Mesendoderm (in vitro differentiated cells): ENCODE measurements at regions not wholly inside any gene's neighbourhood (a gene's known extent, or its start where the extent isn't known, plus 50 kb on each side); places are given as distances from the start of the nearest gene placed in this dataset.

ENCODE experiments used
- DNase-seq: peaks from one replicate; pipeline ENCODE4 v3.0.0; 2013
- H2AK5ac ChIP-seq: 2 replicates; pipeline ENCODE4 v1.6.1; 2013; ENCODE audit warnings: low read length, inconsistent platforms
- H2BK120ac ChIP-seq: 2 replicates; pipeline ENCODE4 v1.6.1; 2013; ENCODE audit warnings: low read depth, mild to moderate bottlenecking, low read length, moderate library complexity, mixed read lengths
- H2BK15ac ChIP-seq: replicated peaks from 2 replicates; pipeline ENCODE4 v1.6.1; 2013; ENCODE audit warnings: low read depth, mild to moderate bottlenecking, moderate library complexity
- H2BK5ac ChIP-seq: 2 replicates; pipeline ENCODE4 v1.6.1; 2013; ENCODE audit warnings: low read length, inconsistent platforms
- H3K18ac ChIP-seq: 2 replicates; pipeline ENCODE4 v1.6.1; 2013; ENCODE audit warnings: mild to moderate bottlenecking, low read length, mixed read lengths
- H3K23ac ChIP-seq: one replicate; pipeline ENCODE4 v1.6.1; 2013; ENCODE audit warnings: low read length
- H3K27ac ChIP-seq: 2 replicates; pipeline ENCODE4 v1.5.1; 2013; ENCODE audit warnings: low read depth, mild to moderate bottlenecking, inconsistent platforms, low read length, moderate library complexity
- H3K27me3 ChIP-seq: 2 replicates; pipeline ENCODE4 v1.6.1; 2013; ENCODE audit warnings: low read length, control low read depth, mild to moderate bottlenecking, inconsistent platforms; ENCODE audit not compliant: insufficient read depth, poor library complexity
- H3K36me3 ChIP-seq: 2 replicates; pipeline ENCODE4 v1.6.1; 2013; ENCODE audit warnings: low read length, inconsistent platforms; ENCODE audit not compliant: control insufficient read depth, insufficient read depth
- H3K4ac ChIP-seq: one replicate; pipeline ENCODE4 v1.6.1; 2013; ENCODE audit warnings: low read depth, mild to moderate bottlenecking, low read length, moderate library complexity
- H3K4me1 ChIP-seq: 2 replicates; pipeline ENCODE4 v1.6.1; 2013; ENCODE audit warnings: low read depth, low read length, inconsistent platforms; ENCODE audit not compliant: control insufficient read depth
- H3K4me2 ChIP-seq: 2 replicates; pipeline ENCODE4 v1.6.1; 2013; ENCODE audit warnings: low read length
- H3K4me3 ChIP-seq: 2 replicates; pipeline ENCODE4 v1.5.1; 2013; ENCODE audit warnings: mild to moderate bottlenecking, low read length
- H3K56ac ChIP-seq: one replicate; pipeline ENCODE4 v1.6.1; 2013; ENCODE audit warnings: low read length
- H3K79me1 ChIP-seq: 2 replicates; pipeline ENCODE4 v1.6.1; 2013; ENCODE audit warnings: low read length, inconsistent platforms
- H3K79me2 ChIP-seq: 2 replicates; pipeline ENCODE4 v1.6.1; 2013; ENCODE audit warnings: mild to moderate bottlenecking, low read length; ENCODE audit not compliant: control insufficient read depth, insufficient read depth
- H3K9ac ChIP-seq: 2 replicates; pipeline ENCODE4 v1.6.1; 2013; ENCODE audit warnings: low read length, inconsistent platforms
- H4K5ac ChIP-seq: one replicate; pipeline ENCODE4 v1.6.1; 2013; ENCODE audit warnings: low read length
- H4K8ac ChIP-seq: one replicate; pipeline ENCODE4 v1.6.1; 2013; ENCODE audit warnings: low read depth, mild to moderate bottlenecking, control low read depth, low read length, moderate library complexity
- WGBS: extraction: QIAGEN DNeasy Blood & Tissue Kit; methylation state at CpG from one replicate; pipeline ENCODE4 v1.1.7; 2013; ENCODE audit warnings: low lambda C conversion rate, missing lambda C conversion rate; ENCODE audit not compliant: insufficient coverage; ENCODE audit errors: extremely low coverage; 5-methylcytosine and 5-hydroxymethylcytosine counted together

DNA sequence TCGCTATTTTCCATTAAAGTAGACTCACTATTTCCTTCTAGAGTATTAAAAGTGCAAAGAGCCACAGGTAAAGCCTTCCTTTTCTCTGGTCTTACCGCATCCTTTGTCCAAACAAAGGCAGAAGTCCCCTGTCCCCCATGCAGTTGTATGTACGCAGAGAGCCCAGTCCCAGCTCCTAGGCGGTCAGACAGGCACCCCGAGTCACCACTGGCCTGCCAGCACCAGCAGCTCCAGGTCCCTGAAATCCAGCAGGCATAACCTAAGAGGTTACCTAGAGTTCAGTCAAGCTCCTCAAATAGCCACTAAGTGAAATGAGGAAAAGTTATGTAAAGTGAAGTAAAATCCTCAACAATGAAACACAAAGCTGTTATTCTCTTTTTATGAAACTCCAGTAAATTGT lies 60.4 kb upstream of the TWIST2 start:
- H3K23ac ChIP-seq = no peak overlapping the region
- H2BK120ac ChIP-seq = no peak overlapping the region
- H3K79me1 ChIP-seq = no peaks in the 10 kb centered on the region
- no peak overlapping the region for H2AK5ac ChIP-seq
- H3K27ac ChIP-seq = no peak overlapping the region
- H3K56ac ChIP-seq = no peak overlapping the region
- WGBS = no CpG with 5 or more reads among the region's 5 CpGs
- H4K5ac ChIP-seq = no peak overlapping the region
- H3K4me2 ChIP-seq = no peak overlapping the region
- no peak overlapping the region for H2BK15ac ChIP-seq
- no peak for DNase-seq
- no peaks in the 10 kb centered on the region for H3K79me2 ChIP-seq
- no peak overlapping the region for H4K8ac ChIP-seq
- no peak overlapping the region for H3K4ac ChIP-seq
- no peak overlapping the region for H3K4me3 ChIP-seq
- no peaks in the 10 kb centered on the region for H3K27me3 ChIP-seq
- H2BK5ac ChIP-seq = no peak overlapping the region
- no peak overlapping the region for H3K9ac ChIP-seq
- H3K4me1 ChIP-seq = no peaks in the 10 kb centered on the region
- no peak overlapping the region for H3K18ac ChIP-seq
- no peaks in the 10 kb centered on the region for H3K36me3 ChIP-seq

DNA sequence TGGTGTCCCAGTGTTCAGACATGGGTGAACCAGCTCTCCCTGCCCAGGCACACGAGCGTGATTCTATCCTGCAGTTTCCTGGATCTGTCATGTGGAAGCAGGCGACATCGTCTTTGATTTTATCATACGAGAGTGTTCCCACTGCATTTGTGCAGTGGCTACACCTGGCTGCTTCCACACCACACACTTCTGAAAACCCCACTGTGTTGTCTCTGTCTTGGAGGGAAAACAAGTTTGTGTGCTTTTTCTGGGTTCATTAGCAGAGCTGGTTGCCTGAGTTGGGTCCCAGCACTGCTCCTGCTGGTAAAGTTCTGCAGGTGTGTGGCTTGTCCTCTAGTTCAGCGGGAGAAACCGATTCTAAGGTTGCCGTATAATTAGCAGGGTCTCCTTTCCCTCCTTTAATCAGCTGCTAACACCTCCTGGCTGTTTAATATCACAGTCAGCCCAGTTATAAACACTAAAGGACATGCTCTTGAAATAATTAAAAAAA lies 58.5 kb upstream of the TWIST2 start:
- H3K18ac ChIP-seq = no peak overlapping the region
- no peak overlapping the region for H4K8ac ChIP-seq
- no peak overlapping the region for H2AK5ac ChIP-seq
- H2BK15ac ChIP-seq = no peak overlapping the region
- no peaks in the 10 kb centered on the region for H3K4me1 ChIP-seq
- no peaks in the 10 kb centered on the region for H3K79me2 ChIP-seq
- H3K56ac ChIP-seq = no peak overlapping the region
- no peak overlapping the region for H3K9ac ChIP-seq
- no peak overlapping the region for H3K27ac ChIP-seq
- no peak overlapping the region for H3K4me3 ChIP-seq
- no peaks in the 10 kb centered on the region for H3K36me3 ChIP-seq
- WGBS = no CpG with 5 or more reads among the region's 8 CpGs
- no peak overlapping the region for H2BK120ac ChIP-seq
- H4K5ac ChIP-seq = no peak overlapping the region
- no peaks in the 10 kb centered on the region for H3K79me1 ChIP-seq
- H3K23ac ChIP-seq = no peak overlapping the region
- no peaks in the 10 kb centered on the region for H3K27me3 ChIP-seq
- no peak overlapping the region for H3K4me2 ChIP-seq
- DNase-seq = no peak
- H3K4ac ChIP-seq = no peak overlapping the region
- H2BK5ac ChIP-seq = no peak overlapping the region

DNA sequence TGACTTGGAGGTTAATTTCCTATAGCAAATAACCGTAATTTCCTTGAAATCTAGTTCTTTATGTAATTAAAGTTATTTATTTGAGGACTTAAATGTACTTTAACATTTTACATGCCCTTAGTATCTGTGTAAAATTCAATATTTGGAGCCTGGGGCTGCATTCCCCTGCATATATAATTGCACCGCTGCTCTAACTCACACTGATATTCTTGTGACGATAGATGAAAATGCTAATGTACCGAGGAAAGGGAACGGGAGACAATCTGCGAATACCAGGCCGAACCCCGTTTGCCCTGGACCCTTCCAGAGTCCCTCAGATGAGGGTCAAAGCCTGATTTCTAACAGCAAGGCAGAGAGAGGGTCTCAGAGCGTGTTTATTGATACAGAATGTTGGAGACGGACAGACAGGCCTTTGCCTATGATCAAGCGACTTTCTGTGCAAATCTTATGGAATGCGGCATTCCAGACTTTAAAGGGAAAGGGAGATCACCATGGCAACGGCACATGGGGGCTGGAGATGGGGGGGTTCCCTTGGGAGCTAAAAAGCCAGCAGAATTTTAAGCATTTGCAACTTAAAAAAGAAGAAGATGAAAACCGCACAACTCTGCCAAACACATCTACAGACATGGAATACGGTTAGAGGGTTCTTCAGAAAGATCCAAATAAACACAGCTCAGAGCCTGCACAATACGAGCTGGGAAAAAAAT lies 57.6 kb upstream of the TWIST2 start:
- no peaks in the 10 kb centered on the region for H3K79me2 ChIP-seq
- H3K4me2 ChIP-seq = no peak overlapping the region
- H3K56ac ChIP-seq = no peak overlapping the region
- no peak overlapping the region for H3K23ac ChIP-seq
- no peak for DNase-seq
- no peak overlapping the region for H4K5ac ChIP-seq
- no peak overlapping the region for H4K8ac ChIP-seq
- no peak overlapping the region for H3K4ac ChIP-seq
- no peak overlapping the region for H2BK5ac ChIP-seq
- no peak overlapping the region for H2BK120ac ChIP-seq
- H2BK15ac ChIP-seq = no peak overlapping the region
- no peaks in the 10 kb centered on the region for H3K4me1 ChIP-seq
- H3K36me3 ChIP-seq = no peaks in the 10 kb centered on the region
- H3K9ac ChIP-seq = no peak overlapping the region
- no peak overlapping the region for H2AK5ac ChIP-seq
- no peaks in the 10 kb centered on the region for H3K79me1 ChIP-seq
- H3K4me3 ChIP-seq = no peak overlapping the region
- no peak overlapping the region for H3K18ac ChIP-seq
- WGBS = no CpG with 5 or more reads among the region's 16 CpGs
- no peak overlapping the region for H3K27ac ChIP-seq
- H3K27me3 ChIP-seq = no peaks in the 10 kb centered on the region

DNA sequence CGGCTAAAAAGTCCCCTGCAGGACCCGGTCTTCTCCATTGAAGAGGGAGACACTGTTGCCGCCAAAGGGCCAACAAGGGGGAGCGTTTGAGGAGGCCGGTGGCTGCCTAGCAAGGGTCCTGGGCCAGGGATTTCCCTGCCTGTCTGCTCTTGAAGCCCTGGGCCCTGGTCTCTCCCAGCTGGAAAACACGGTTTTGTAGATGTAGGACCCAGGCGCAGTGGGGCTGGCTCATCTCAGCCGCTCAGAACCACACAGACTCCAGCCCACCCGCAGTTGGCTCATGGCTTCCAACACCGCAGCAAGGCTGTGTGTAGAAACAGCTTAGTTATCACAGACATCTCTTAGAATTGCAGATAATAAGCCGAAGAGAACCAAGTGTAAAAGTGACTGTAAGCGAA lies 57.1 kb upstream of the TWIST2 start:
- no CpG with 5 or more reads among the region's 12 CpGs for WGBS
- Histone ChIP-seq H3K4me3 (no peak overlapping the region), H3K27ac (no peak overlapping the region)

DNA sequence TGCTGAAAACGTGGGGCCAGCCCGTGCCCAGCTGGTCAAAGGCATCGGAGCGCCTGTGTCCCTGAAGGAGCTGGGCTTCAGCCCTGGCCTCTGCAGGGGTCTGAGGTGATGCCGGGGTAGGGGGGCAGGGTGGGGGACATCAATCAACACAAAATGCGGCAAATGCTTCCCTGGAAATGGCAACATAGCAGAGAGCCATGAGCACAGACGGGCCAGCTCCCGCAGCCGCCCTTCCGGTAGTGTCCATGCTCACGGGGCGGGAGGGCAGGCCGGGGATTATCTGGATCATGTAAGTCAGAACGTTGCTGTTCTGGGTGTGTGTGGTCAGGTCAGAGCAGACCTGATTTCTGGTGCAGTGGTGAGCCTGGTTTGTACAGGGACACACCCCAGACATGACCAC lies 56.5 kb upstream of the TWIST2 start:
- Histone ChIP-seq H3K18ac (no peak overlapping the region), H2BK15ac (no peak overlapping the region), H3K23ac (no peak overlapping the region), H3K4ac (no peak overlapping the region), H3K4me2 (no peak overlapping the region), H3K27ac (no peak overlapping the region), H2BK120ac (no peak overlapping the region), H3K4me1 (no peaks in the 10 kb centered on the region), H3K36me3 (no peaks in the 10 kb centered on the region), H3K9ac (no peak overlapping the region), H3K56ac (no peak overlapping the region), H4K5ac (no peak overlapping the region), H3K27me3 (no peaks in the 10 kb centered on the region), H2AK5ac (no peak overlapping the region), H3K4me3 (no peak overlapping the region), H4K8ac (no peak overlapping the region), H3K79me1 (no peaks in the 10 kb centered on the region), H2BK5ac (no peak overlapping the region), H3K79me2 (no peaks in the 10 kb centered on the region)
- no CpG with 5 or more reads among the region's 14 CpGs for WGBS
- DNase-seq = no peak

More for the DNA sequence above, 57.1 kb upstream of the TWIST2 start:
- Histone ChIP-seq H2BK120ac (no peak overlapping the region), H3K4me1 (no peaks in the 10 kb centered on the region), H2AK5ac (no peak overlapping the region), H3K79me1 (no peaks in the 10 kb centered on the region), H3K23ac (no peak overlapping the region), H3K27me3 (no peaks in the 10 kb centered on the region), H3K9ac (no peak overlapping the region), H4K5ac (no peak overlapping the region), H2BK5ac (no peak overlapping the region), H4K8ac (no peak overlapping the region), H3K18ac (no peak overlapping the region), H2BK15ac (no peak overlapping the region), H3K4me2 (no peak overlapping the region), H3K56ac (no peak overlapping the region), H3K4ac (no peak overlapping the region), H3K79me2 (no peaks in the 10 kb centered on the region), H3K36me3 (no peaks in the 10 kb centered on the region)
- DNase-seq = no peak

DNA sequence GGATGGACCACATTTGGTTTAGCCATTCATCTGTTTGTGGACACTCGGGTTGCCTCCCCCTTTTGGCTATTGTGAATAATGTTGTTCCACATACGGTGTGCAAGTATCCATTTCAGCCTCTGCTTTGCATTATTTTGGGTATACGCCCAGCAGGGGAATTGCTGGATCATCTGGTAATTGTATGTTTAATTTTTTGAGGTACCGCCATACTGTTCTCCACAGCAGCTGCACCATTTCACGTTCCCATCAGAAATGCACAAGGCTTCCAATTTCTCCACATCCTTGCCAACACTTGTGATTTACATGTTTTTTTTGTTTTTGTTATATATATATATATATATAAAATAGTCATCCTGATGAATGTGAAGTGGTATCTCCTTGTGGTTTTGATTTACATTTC lies 54.6 kb upstream of the TWIST2 start:
- Histone ChIP-seq H2AK5ac (no peak overlapping the region), H2BK5ac (no peak overlapping the region), H3K79me2 (no peaks in the 10 kb centered on the region), H3K4me2 (no peak overlapping the region), H4K8ac (no peak overlapping the region), H2BK15ac (no peak overlapping the region), H3K79me1 (no peaks in the 10 kb centered on the region), H3K4ac (no peak overlapping the region), H3K36me3 (no peaks in the 10 kb centered on the region), H4K5ac (no peak overlapping the region), H3K18ac (no peak overlapping the region), H2BK120ac (no peak overlapping the region), H3K9ac (no peak overlapping the region), H3K4me1 (no peaks in the 10 kb centered on the region), H3K4me3 (no peak overlapping the region), H3K27me3 (no peaks in the 10 kb centered on the region), H3K27ac (no peak overlapping the region), H3K56ac (no peak overlapping the region), H3K23ac (no peak overlapping the region)
- no peak for DNase-seq
- no CpG with 5 or more reads among the region's 5 CpGs for WGBS
